SH-SY5Y (cell line): ENCODE measurements at regions not wholly inside any gene's neighbourhood (a gene's known extent, or its start where the extent isn't known, plus 50 kb on each side); places are given as distances from the start of the nearest gene placed in this dataset.

Experiments used
- GATA2 ChIP-seq: IDR thresholded peaks from 2 replicates; pipeline ENCODE4 v1.6.1; 2011; ENCODE audit warnings: mild to moderate bottlenecking, low read depth, low read length
- GATA3 ChIP-seq: IDR thresholded peaks from 2 replicates; pipeline ENCODE4 v1.6.1; 2011; ENCODE audit warnings: low read depth, mild to moderate bottlenecking, low read length, moderate library complexity

DNA sequence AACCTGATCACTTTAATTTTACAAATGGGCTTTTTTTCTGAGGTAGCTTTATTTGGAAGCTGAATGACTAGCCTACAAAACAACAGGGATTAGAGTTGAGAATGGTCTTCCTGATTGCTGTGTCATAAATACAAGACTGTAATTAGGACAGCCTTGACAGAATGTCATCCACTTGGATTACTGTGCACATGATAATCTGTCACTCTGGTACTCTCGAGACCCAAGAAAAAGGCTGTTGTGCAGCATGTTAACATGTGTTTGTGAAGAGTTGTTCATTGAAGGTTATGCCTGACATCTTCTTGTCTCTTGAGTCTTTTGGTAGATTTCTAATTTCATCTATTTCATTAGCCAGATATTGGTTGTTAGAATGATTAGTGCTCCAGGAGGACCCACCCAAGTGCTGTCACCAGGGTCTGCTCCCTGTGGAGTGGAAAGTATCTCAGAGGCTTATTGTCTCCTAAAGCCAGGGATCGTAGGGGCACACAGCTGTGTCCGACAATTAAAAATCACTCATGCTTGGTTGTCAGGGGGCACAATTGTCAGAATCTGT lies 212.2 kb upstream of the GPRIN3 start:
- TF ChIP-seq GATA3 (no peak), GATA2 (no peak)
